HG02763 (cell line): ENCODE measurements at regions not wholly inside any gene's neighbourhood (a gene's known extent, or its start where the extent isn't known, plus 50 kb on each side); places are given as distances from the start of the nearest gene placed in this dataset.
"Not testable (repeated sequence)": the region's sequence is repeated elsewhere in the genome, so short reads cannot be mapped to it uniquely, and the experiment has no call there.

Source experiments
- ATAC-seq: cut with Tn5 transposase; IDR thresholded peaks from one replicate; pipeline ENCODE4 v1.9.1; 2021; ENCODE audit warnings: mild to moderate bottlenecking, moderate library complexity; ENCODE audit not compliant: unreplicated experiment

GRCh38 chr1:30120245-30121000 lies 603.0 kb downstream of the MATN1 start:
- ATAC-seq, result no peak

- no peak for ATAC-seq
These were observed 605.7 kb downstream of the MATN1 start for GRCh38 chr1:30117685-30118084.

- ATAC-seq, result no peak
These were observed 612.0 kb downstream of the MATN1 start for GRCh38 chr1:30111431-30111830.

GRCh38 chr1:30110846-30111245 lies 612.5 kb downstream of the MATN1 start:
- ATAC-seq, result no peak

- no peak for ATAC-seq
These were observed 613.5 kb downstream of the MATN1 start for GRCh38 chr1:30109853-30110252.

GRCh38 chr1:30108186-30108585 lies 615.2 kb downstream of the MATN1 start:
- no peak for ATAC-seq

- ATAC-seq, result no peak
These were observed 617.3 kb downstream of the MATN1 start for GRCh38 chr1:30106125-30106524.

GRCh38 chr1:30104551-30104950 lies 618.8 kb downstream of the MATN1 start:
- no peak for ATAC-seq

- no peak for ATAC-seq
These were observed 619.5 kb downstream of the MATN1 start for GRCh38 chr1:30103708-30104411.

GRCh38 chr1:30102605-30103004 lies 620.8 kb downstream of the MATN1 start:
- ATAC-seq, result no peak

GRCh38 chr1:30101487-30102227 lies 621.7 kb downstream of the MATN1 start:
- no peak for ATAC-seq

GRCh38 chr1:30101016-30101415 lies 622.4 kb downstream of the MATN1 start:
- ATAC-seq, result no peak

GRCh38 chr1:30100524-30100862 lies 622.9 kb downstream of the MATN1 start:
- ATAC-seq, result no peak

- no peak for ATAC-seq
These were observed 623.5 kb downstream of the MATN1 start for GRCh38 chr1:30099587-30100523.

- ATAC-seq, result not testable (repeated sequence)
These were observed 625.5 kb downstream of the MATN1 start for GRCh38 chr1:30097851-30098250.

- ATAC-seq, result no peak
These were observed 627.8 kb downstream of the MATN1 start for GRCh38 chr1:30095451-30096025.

- no peak for ATAC-seq
These were observed 628.3 kb downstream of the MATN1 start for GRCh38 chr1:30095051-30095450.

- ATAC-seq, result no peak
These were observed 631.1 kb downstream of the MATN1 start for GRCh38 chr1:30092051-30092858.

- no peak for ATAC-seq
These were observed 633.1 kb downstream of the MATN1 start for GRCh38 chr1:30090162-30090820.
